H1 (cell line): ENCODE measurements at regions not wholly inside any gene's neighbourhood (a gene's known extent, or its start where the extent isn't known, plus 50 kb on each side); places are given as distances from the start of the nearest gene placed in this dataset.

Experiments used
- CTCF ChIA-PET: fragments of 300-600 bp; sonication (Branson Sonifier 250); formaldehyde crosslinking; loops from one replicate; lab custom pipeline; 2021; ENCODE audit not compliant: partially characterized antibody; lab: Charles Lee
- POLR2A ChIA-PET: fragments of 300-600 bp; sonication (Branson Sonifier 250); formaldehyde crosslinking; loops from one replicate; lab custom pipeline; 2021; ENCODE audit warnings: inconsistent platforms; ENCODE audit not compliant: partially characterized antibody; lab: Charles Lee
- DNase-seq, 2 experiments: peaks; one replicate each; pipeline versions ENCODE4 v3.0.0 to v3.0.0-alpha.2; 2010 to 2022; ENCODE audit warnings: low spot score in 2 of 2, low read depth in 1 of 2, mixed read lengths in 1 of 2
- FAIRE-seq: peaks from 2 replicates; lab custom pipeline; 2011; peaks lifted over from hg19 to GRCh38; lab: Jason Lieb, UNC
- H2AFZ ChIP-seq: 2 replicates; pipeline ENCODE4 v1.8.1; 2012; ENCODE audit warnings: low read length, inconsistent platforms
- H2AK5ac ChIP-seq: 2 replicates; pipeline ENCODE4 v1.6.1; 2013; ENCODE audit warnings: low read depth, low read length
- H2BK120ac ChIP-seq: replicated peaks from 2 replicates; pipeline ENCODE3; 2013; ENCODE audit warnings: low read depth, low read length, inconsistent platforms
- H2BK12ac ChIP-seq: 2 replicates; pipeline ENCODE4 v1.6.1; 2013; ENCODE audit warnings: low read depth, low read length
- H2BK15ac ChIP-seq: 2 replicates; pipeline ENCODE4 v1.6.1; 2013; ENCODE audit warnings: low read length
- H2BK20ac ChIP-seq: 2 replicates; pipeline ENCODE4 v1.6.1; 2013; ENCODE audit warnings: low read length
- H2BK5ac ChIP-seq: 2 replicates; pipeline ENCODE4 v1.6.1; 2013; ENCODE audit warnings: low read depth, low read length
- H3K14ac ChIP-seq: 2 replicates; pipeline ENCODE4 v1.6.1; 2013; ENCODE audit warnings: inconsistent platforms; ENCODE audit not compliant: insufficient read length
- H3K18ac ChIP-seq: 2 replicates; pipeline ENCODE4 v1.6.1; 2013; ENCODE audit warnings: low read length; ENCODE audit errors: extremely low read depth
- H3K23ac ChIP-seq: 2 replicates; pipeline ENCODE4 v1.6.1; 2013; ENCODE audit warnings: inconsistent platforms; ENCODE audit not compliant: insufficient read length
- H3K23me2 ChIP-seq: 2 replicates; pipeline ENCODE4 v1.6.1; 2013; ENCODE audit warnings: low read depth, low read length
- H3K27ac ChIP-seq: 2 replicates; pipeline ENCODE4 v1.6.1; 2011; ENCODE audit warnings: low read depth, low read length, inconsistent platforms
- H3K27me3 ChIP-seq, 4 experiments: replicated peaks in 1 of 4; 1 replicate in 1 of 4; 2 replicates in 3 of 4; pipeline versions ENCODE4 v1.6.1 to v1.8.1; 2011 to 2013; ENCODE audit warnings: low read length in 3 of 4, mild to moderate bottlenecking in 3 of 4, inconsistent platforms in 2 of 4, mixed read lengths in 2 of 4, moderate library complexity in 1 of 4; ENCODE audit not compliant: control insufficient read depth in 3 of 4, insufficient read depth in 3 of 4; ENCODE audit errors: extremely low read depth in 1 of 4
- H3K36me3 ChIP-seq, 4 experiments: 2 replicates each; pipeline versions ENCODE4 v1.6.1 to v1.8.1; 2011 to 2013; ENCODE audit warnings: mild to moderate bottlenecking in 4 of 4, low read length in 3 of 4, moderate library complexity in 2 of 4, control low read depth in 1 of 4, inconsistent platforms in 1 of 4; ENCODE audit not compliant: insufficient read depth in 4 of 4, control insufficient read depth in 2 of 4
- H3K4ac ChIP-seq: replicated peaks from 2 replicates; pipeline ENCODE3; 2013; ENCODE audit warnings: low read length, low read depth, mixed read lengths, inconsistent platforms; ENCODE audit not compliant: insufficient read length
- H3K4me1 ChIP-seq, 4 experiments: replicated peaks in 1 of 4; 1 replicate in 1 of 4; 2 replicates in 3 of 4; pipeline versions ENCODE4 v1.6.1 to v1.8.1; 2011 to 2013; ENCODE audit warnings: low read length in 3 of 4, inconsistent platforms in 2 of 4, mixed read lengths in 1 of 4; ENCODE audit not compliant: insufficient read depth in 4 of 4, control insufficient read depth in 3 of 4
- H3K4me2 ChIP-seq, 2 experiments: 2 replicates each; pipeline versions ENCODE4 v1.6.1 to v1.8.1; 2011 to 2013; ENCODE audit warnings: low read depth in 2 of 2, low read length in 2 of 2, control low read depth in 1 of 2, inconsistent platforms in 1 of 2, mild to moderate bottlenecking in 1 of 2; ENCODE audit not compliant: insufficient read depth in 1 of 2
- H3K4me3 ChIP-seq, 4 experiments: fragments of 200-600, 300-600 bp in 1 of 4; sonication (generic), shearing (Covaris generic), sonication (Bioruptor Twin) in 1 of 4; 2 replicates each; pipeline versions ENCODE4 v1.5.1 to v1.8.1; 2011 to 2016; ENCODE audit warnings: low read length in 4 of 4, low read depth in 3 of 4, control low read depth in 2 of 4, inconsistent platforms in 2 of 4, mild to moderate bottlenecking in 2 of 4, mixed read lengths in 1 of 4, moderate library complexity in 1 of 4; ENCODE audit not compliant: insufficient read depth in 2 of 4; ENCODE audit errors: extremely low read depth in 1 of 4
- H3K56ac ChIP-seq: replicated peaks from 2 replicates; pipeline ENCODE3; 2013; ENCODE audit warnings: low read depth, mild to moderate bottlenecking, mixed read lengths, low read length, inconsistent platforms; ENCODE audit not compliant: insufficient read length
- H3K79me1 ChIP-seq: 2 replicates; pipeline ENCODE4 v1.6.1; 2013; ENCODE audit warnings: low read depth, low read length, control low read depth
- H3K79me2 ChIP-seq, 2 experiments: 2 replicates each; pipeline versions ENCODE4 v1.6.1 to v1.8.1; 2012 to 2013; ENCODE audit warnings: low read length in 2 of 2, mild to moderate bottlenecking in 2 of 2, inconsistent platforms in 1 of 2; ENCODE audit not compliant: insufficient read depth in 2 of 2, control insufficient read depth in 1 of 2
- H3K9ac ChIP-seq, 4 experiments: replicated peaks in 1 of 4; 1 replicate in 1 of 4; 2 replicates in 3 of 4; pipeline versions ENCODE4 v1.6.1 to v1.8.1; 2011 to 2013; ENCODE audit warnings: low read depth in 3 of 4, low read length in 3 of 4, control low read depth in 2 of 4, mild to moderate bottlenecking in 2 of 4, moderate library complexity in 2 of 4, inconsistent platforms in 1 of 4; ENCODE audit errors: extremely low read depth in 1 of 4
- H3K9me3 ChIP-seq, 2 experiments: 2 replicates each; pipeline versions ENCODE4 v1.6.1 to v1.8.1; 2012 to 2013; ENCODE audit warnings: mild to moderate bottlenecking in 2 of 2, moderate library complexity in 2 of 2, control low read depth in 1 of 2, inconsistent platforms in 1 of 2, low read depth in 1 of 2, low read length in 1 of 2, mixed read lengths in 1 of 2; ENCODE audit not compliant: insufficient read depth in 2 of 2
- H4K20me1 ChIP-seq, 2 experiments: replicated peaks in 1 of 2; 2 replicates each; pipeline versions ENCODE3 to v1.8.1; 2011 to 2013; ENCODE audit warnings: inconsistent platforms in 2 of 2, low read length in 2 of 2, mild to moderate bottlenecking in 1 of 2; ENCODE audit not compliant: insufficient read depth in 2 of 2, control insufficient read depth in 1 of 2
- H4K5ac ChIP-seq: 2 replicates; pipeline ENCODE4 v1.6.1; 2013; ENCODE audit warnings: low read length, low read depth, mixed read lengths, inconsistent platforms; ENCODE audit not compliant: insufficient read length
- H4K8ac ChIP-seq: 2 replicates; pipeline ENCODE4 v1.8.0; 2013; ENCODE audit warnings: mild to moderate bottlenecking, moderate library complexity, low read length, inconsistent platforms; ENCODE audit not compliant: insufficient read depth; ENCODE audit errors: extremely low read depth
- H4K91ac ChIP-seq: replicated peaks from 2 replicates; pipeline ENCODE3; 2013; ENCODE audit warnings: low read length, mixed read lengths, inconsistent platforms; ENCODE audit not compliant: insufficient read length
- CEBPB ChIP-seq: IDR thresholded peaks from 2 replicates; pipeline ENCODE4 v1.6.1; 2012; ENCODE audit warnings: low read depth, low read length
- GABPA ChIP-seq: IDR thresholded peaks from 2 replicates; pipeline ENCODE4 v1.6.1; 2011; ENCODE audit warnings: mild to moderate bottlenecking, low read length, moderate library complexity, borderline replicate concordance; ENCODE audit not compliant: insufficient read depth
- NRF1 ChIP-seq: IDR thresholded peaks from 2 replicates; pipeline ENCODE4 v1.6.1; 2011; ENCODE audit warnings: mild to moderate bottlenecking, low read depth, low read length, improper control_type of control experiment
- POLR2A ChIP-seq, 2 experiments: IDR thresholded peaks; 1 replicate in 1 of 2; 2 replicates in 1 of 2; pipeline ENCODE4 v1.6.1; 2011; ENCODE audit warnings: low read depth in 2 of 2, low read length in 2 of 2, mild to moderate bottlenecking in 2 of 2; ENCODE audit errors: control extremely low read depth in 1 of 2
- SIX5 ChIP-seq: IDR thresholded peaks from 2 replicates; pipeline ENCODE4 v1.6.1; 2011; ENCODE audit warnings: mild to moderate bottlenecking, low read depth, low read length
- WGBS, 2 experiments: shearing (Covaris generic) in 1 of 2; methylation state at CpG; one replicate each; pipeline versions ENCODE4 v1.1.6 to v1.1.7; 2013 to 2015; ENCODE audit warnings: low lambda C conversion rate in 2 of 2, mixed read lengths in 2 of 2, inconsistent platforms in 1 of 2, low coverage in 1 of 2, missing lambda C conversion rate in 1 of 2; ENCODE audit not compliant: insufficient replicate concordance in 2 of 2, insufficient coverage in 1 of 2, insufficient read length in 1 of 2; ENCODE audit errors: extremely low coverage in 1 of 2, missing lambda C conversion rate in 1 of 2; 5-methylcytosine and 5-hydroxymethylcytosine counted together

DNA sequence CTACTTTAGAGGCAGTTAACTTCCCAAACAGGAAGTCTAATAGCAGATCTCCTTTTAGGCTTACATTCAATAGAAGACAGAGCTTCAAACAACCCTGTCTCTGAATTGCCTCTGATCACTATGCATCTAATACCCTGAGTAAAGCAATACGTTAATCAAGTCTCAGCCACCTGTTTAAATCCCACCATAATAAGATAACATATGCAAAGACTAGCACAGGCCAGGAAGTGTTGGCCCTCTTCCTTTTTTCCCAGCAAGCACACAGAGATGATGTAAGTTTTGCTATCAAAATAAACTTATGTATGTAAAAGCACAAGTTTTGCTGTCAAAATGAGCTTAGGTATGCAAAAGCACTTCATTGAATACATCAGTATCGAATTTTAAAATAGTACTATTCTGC lies 385.5 kb downstream of the RND3 start:
- no peak overlapping the region for H2BK5ac ChIP-seq
- H2BK12ac ChIP-seq = no peak overlapping the region
- H3K27ac ChIP-seq = no peak overlapping the region
- ChIA-PET POLR2A (no interaction called here), CTCF (interaction anchor here (0.7 kb wide), 2 partner anchors 21 to 328 kb away, joined by 3 read pairs; no protein-coding TSS in a partner anchor)
- no peak overlapping the region for H2BK20ac ChIP-seq
- no peak overlapping the region for H2AK5ac ChIP-seq
- H4K20me1 ChIP-seq = no peaks in the 10 kb centered on the region
- H3K56ac ChIP-seq = no peak overlapping the region
- no peak overlapping the region for H3K4me2 ChIP-seq
- WGBS, 2 experiments = 71% methylated on average over 2 of the region's 2 CpGs; no CpG with 5 or more reads in 1 of the 2 experiments
- TF ChIP-seq CEBPB (no peak), GABPA (no peak), NRF1 (no peak), POLR2A (IDR thresholded peaks at IDR 0.05; ENCODE audit: control extremely low read depth in 1 of 2, low read depth in 2 of 2, low read length in 2 of 2) (no peak), SIX5 (no peak)
- no peak overlapping the region for H3K4ac ChIP-seq
- H3K4me3 ChIP-seq = no peak overlapping the region
- no peak overlapping the region for H3K9ac ChIP-seq
- H4K91ac ChIP-seq = no peak overlapping the region
- no peak overlapping the region for H4K8ac ChIP-seq
- H3K27me3 ChIP-seq = no peaks in the 10 kb centered on the region
- no peak overlapping the region for H2BK120ac ChIP-seq
- no peaks in the 10 kb centered on the region for H3K36me3 ChIP-seq
- H4K5ac ChIP-seq = no peak overlapping the region
- H2AFZ ChIP-seq = no peak overlapping the region
- no peaks in the 10 kb centered on the region for H3K79me2 ChIP-seq
- no peaks in the 10 kb centered on the region for H3K23me2 ChIP-seq
- DNase-seq (no peak), FAIRE-seq (no peak)
- no peaks in the 10 kb centered on the region for H3K9me3 ChIP-seq
- H3K79me1 ChIP-seq = no peaks in the 10 kb centered on the region
- H3K14ac ChIP-seq = no peak overlapping the region
- no peak overlapping the region for H3K18ac ChIP-seq
- no peaks in the 10 kb centered on the region for H3K4me1 ChIP-seq
- no peak overlapping the region for H2BK15ac ChIP-seq
- no peak overlapping the region for H3K23ac ChIP-seq
